A673 (cell line): ENCODE measurements at regions not wholly inside any gene's neighbourhood (a gene's known extent, or its start where the extent isn't known, plus 50 kb on each side); places are given as distances from the start of the nearest gene placed in this dataset.

Source experiments
- BruUV-seq: library from RNA; stranded (reverse); fragments of 400-500 nt; replicated peaks from 2 replicates; lab custom pipeline; 2021; lab: Mats Ljungman, UMichigan
- CTCF ChIA-PET: fragments of 300-600 bp; sonication (Branson Sonifier 250); formaldehyde crosslinking; loops from one replicate; lab custom pipeline; 2022; ENCODE audit warnings: antibody characterized with exemption; lab: Charles Lee
- POLR2A ChIA-PET: fragments of 300-600 bp; sonication (Branson Sonifier 250); formaldehyde crosslinking; loops from one replicate; lab custom pipeline; 2022; ENCODE audit warnings: antibody characterized with exemption; ENCODE audit not compliant: low non-redundant PET; lab: Charles Lee
- DNase-seq: peaks from one replicate; pipeline ENCODE4 v3.0.0-alpha.2; 2015; ENCODE audit warnings: low spot score
- H3K27ac ChIP-seq: fragments of 200-600 bp; sonication (generic); 2 replicates; pipeline ENCODE4 v1.5.1; 2016; ENCODE audit warnings: mixed run types, low read depth, mild to moderate bottlenecking, mixed read lengths, antibody characterized with exemption, low read length; ENCODE audit not compliant: poor library complexity, severe bottlenecking
- H3K27me3 ChIP-seq: fragments of 200-600 bp; sonication (generic); replicated peaks from 2 replicates; pipeline ENCODE4 v1.6.1; 2017; ENCODE audit warnings: mixed run types, low read depth, mild to moderate bottlenecking, mixed read lengths, antibody characterized with exemption, low read length; ENCODE audit not compliant: insufficient read depth, poor library complexity
- H3K36me3 ChIP-seq: fragments of 200-600 bp; sonication (generic); 2 replicates; pipeline ENCODE4 v1.6.1; 2016; ENCODE audit warnings: mixed run types, mild to moderate bottlenecking, mixed read lengths, antibody characterized with exemption, low read length; ENCODE audit not compliant: insufficient read depth, poor library complexity, severe bottlenecking
- H3K4me1 ChIP-seq: fragments of 200-600 bp; sonication (generic); 2 replicates; pipeline ENCODE4 v1.6.1; 2017; ENCODE audit warnings: mixed run types, mild to moderate bottlenecking, mixed read lengths, antibody characterized with exemption, low read length; ENCODE audit not compliant: insufficient read depth, poor library complexity, severe bottlenecking
- H3K4me3 ChIP-seq: fragments of 200-600 bp; sonication (generic); 2 replicates; pipeline ENCODE4 v1.5.1; 2016; ENCODE audit warnings: low read depth, mixed run types, mild to moderate bottlenecking, mixed read lengths, low read length; ENCODE audit not compliant: poor library complexity, severe bottlenecking
- H3K9me3 ChIP-seq: fragments of 200-600 bp; sonication (generic); 2 replicates; pipeline ENCODE4 v1.6.1; 2016; ENCODE audit warnings: mixed run types, low read depth, mild to moderate bottlenecking, mixed read lengths, antibody characterized with exemption, low read length; ENCODE audit not compliant: poor library complexity, severe bottlenecking
- EZH2 ChIP-seq: fragments of 200-600 bp; sonication (generic); IDR thresholded peaks from 2 replicates; pipeline ENCODE4 v1.6.1; 2017; ENCODE audit warnings: borderline replicate concordance, low read depth, mild to moderate bottlenecking, mixed read lengths, antibody characterized with exemption, low read length; ENCODE audit not compliant: poor library complexity, severe bottlenecking
- intact Hi-C: fragments of 100-400 bp; cut with micrococcal nuclease; formaldehyde crosslinking; loops from one replicate; pipeline ENCODE4 v1.10.0; 2022; ENCODE audit not compliant: unreplicated experiment
- TF ChIP-seq, protein P1 (sequence below): fragments of 300-800, 200-600 bp; sonication (generic); conservative IDR thresholded peaks from 2 replicates; pipeline ENCODE4 v1.5.1; 2017; ENCODE audit warnings: low read depth, mild to moderate bottlenecking, antibody characterized with exemption, low read length, moderate library complexity, mixed read lengths

DNA sequence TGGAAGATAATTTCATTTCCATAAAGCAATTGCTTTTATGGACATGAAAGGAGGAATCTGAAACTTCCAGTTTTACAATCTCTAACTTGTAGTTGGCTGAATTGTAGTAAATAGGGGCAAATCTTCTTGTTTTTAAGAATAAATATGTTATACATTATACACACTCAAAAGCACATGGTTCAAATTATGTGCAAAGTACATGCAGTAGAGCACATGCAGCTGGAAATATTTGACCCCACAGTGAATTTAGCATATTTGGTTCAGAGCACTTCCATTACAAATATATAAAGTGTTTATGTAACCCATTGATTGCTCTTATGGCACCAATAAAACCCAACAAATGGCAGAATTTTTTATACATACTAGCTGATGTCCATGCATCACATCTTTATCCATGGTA is 180.5 kb downstream of the IRS2 start:
- BruUV-seq = no TSS peak
- CTCF ChIA-PET = no interaction called here
- H3K36me3 ChIP-seq = no peaks in the 10 kb centered on the region
- intact Hi-C loops = no loop called here
- peaks cover 2% of the 10 kb centered on the region for H3K4me1 ChIP-seq
- POLR2A ChIA-PET = no interaction called here
- H3K27ac ChIP-seq = no peak overlapping the region
- no peak for DNase-seq
- no peak for TF ChIP-seq EZH2
- TF ChIP-seq, protein P1, sequence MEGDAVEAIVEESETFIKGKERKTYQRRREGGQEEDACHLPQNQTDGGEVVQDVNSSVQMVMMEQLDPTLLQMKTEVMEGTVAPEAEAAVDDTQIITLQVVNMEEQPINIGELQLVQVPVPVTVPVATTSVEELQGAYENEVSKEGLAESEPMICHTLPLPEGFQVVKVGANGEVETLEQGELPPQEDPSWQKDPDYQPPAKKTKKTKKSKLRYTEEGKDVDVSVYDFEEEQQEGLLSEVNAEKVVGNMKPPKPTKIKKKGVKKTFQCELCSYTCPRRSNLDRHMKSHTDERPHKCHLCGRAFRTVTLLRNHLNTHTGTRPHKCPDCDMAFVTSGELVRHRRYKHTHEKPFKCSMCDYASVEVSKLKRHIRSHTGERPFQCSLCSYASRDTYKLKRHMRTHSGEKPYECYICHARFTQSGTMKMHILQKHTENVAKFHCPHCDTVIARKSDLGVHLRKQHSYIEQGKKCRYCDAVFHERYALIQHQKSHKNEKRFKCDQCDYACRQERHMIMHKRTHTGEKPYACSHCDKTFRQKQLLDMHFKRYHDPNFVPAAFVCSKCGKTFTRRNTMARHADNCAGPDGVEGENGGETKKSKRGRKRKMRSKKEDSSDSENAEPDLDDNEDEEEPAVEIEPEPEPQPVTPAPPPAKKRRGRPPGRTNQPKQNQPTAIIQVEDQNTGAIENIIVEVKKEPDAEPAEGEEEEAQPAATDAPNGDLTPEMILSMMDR = no peak
- no peaks in the 10 kb centered on the region for H3K27me3 ChIP-seq
- H3K9me3 ChIP-seq = no peaks in the 10 kb centered on the region
- H3K4me3 ChIP-seq = no peak overlapping the region

DNA sequence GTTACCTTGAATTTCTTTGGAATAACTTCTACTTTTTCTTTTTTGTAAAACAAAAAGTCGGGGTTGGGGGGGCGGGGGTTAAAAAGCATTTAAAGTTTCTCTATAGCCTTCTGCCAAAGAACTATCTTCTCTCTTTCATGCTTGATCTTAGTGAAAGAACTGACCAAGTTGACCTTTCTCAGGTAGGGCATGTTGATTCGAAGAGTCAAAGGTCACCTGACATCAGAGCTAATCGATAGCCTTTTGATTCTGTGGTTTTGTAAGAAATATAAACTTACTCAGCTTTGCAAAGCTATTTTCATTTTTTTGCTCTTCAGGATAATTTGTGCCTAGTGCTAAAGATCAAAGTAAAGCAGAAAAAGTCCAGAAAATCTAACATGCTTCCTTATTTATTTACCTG is 181.5 kb downstream of the IRS2 start:
- no peaks in the 10 kb centered on the region for H3K9me3 ChIP-seq
- no peaks in the 10 kb centered on the region for H3K27me3 ChIP-seq
- no TSS peak for BruUV-seq
- TF ChIP-seq, protein P1 = no peak
- TF ChIP-seq EZH2 = no peak
- ChIA-PET CTCF (no interaction called here), POLR2A (no interaction called here)
- no peak overlapping the region for H3K27ac ChIP-seq
- no peaks in the 10 kb centered on the region for H3K36me3 ChIP-seq
- intact Hi-C loops = no loop called here
- DNase-seq = no peak
- H3K4me3 ChIP-seq = no peak overlapping the region
- H3K4me1 ChIP-seq = peaks cover 2% of the 10 kb centered on the region

DNA sequence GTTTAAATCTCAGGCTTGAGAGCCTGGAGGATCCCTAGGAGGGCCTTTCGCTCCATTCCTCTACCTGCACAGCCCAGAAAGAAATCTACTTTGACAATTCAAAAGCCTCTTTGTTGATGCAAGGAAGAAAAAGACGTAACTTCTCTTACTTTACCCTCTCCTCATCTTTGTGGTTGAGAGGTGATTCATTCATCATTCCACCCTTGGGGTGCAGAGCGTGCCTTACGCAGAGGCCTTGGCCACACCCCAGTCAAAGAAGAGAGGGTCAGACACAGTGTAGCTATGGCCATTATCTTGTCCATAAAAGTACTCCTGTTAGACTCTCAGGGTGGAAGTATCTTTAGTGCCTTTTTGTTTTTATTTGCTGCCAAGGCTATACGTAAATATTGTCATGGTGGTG is 184.0 kb downstream of the IRS2 start:
- DNase-seq = no peak
- Histone ChIP-seq H3K4me1 (no peaks in the 10 kb centered on the region), H3K36me3 (no peaks in the 10 kb centered on the region), H3K27me3 (no peaks in the 10 kb centered on the region), H3K4me3 (no peak overlapping the region), H3K27ac (no peak overlapping the region), H3K9me3 (no peaks in the 10 kb centered on the region)
- ChIA-PET POLR2A (no interaction called here), CTCF (no interaction called here)
- TF ChIP-seq, protein P1 = no peak
- no peak for TF ChIP-seq EZH2
- BruUV-seq = no TSS peak
- intact Hi-C loops = no loop called here
